ENCODE measurements at regions not wholly inside any gene's neighbourhood (a gene's known extent, or its start where the extent isn't known, plus 50 kb on each side); places are given as distances from the start of the nearest gene placed in this dataset.

- no peak for TF ChIP-seq CTCF (IDR thresholded peaks at IDR 0.05)
- no peak for TF ChIP-seq POLR2A (IDR thresholded peaks at IDR 0.05)
Measured at GRCh38 chr3:155026999-155027591, 53.0 kb upstream of the MME start.
